ENCODE measurements at regions not wholly inside any gene's neighbourhood (a gene's known extent, or its start where the extent isn't known, plus 50 kb on each side); places are given as distances from the start of the nearest gene placed in this dataset.

DNA sequence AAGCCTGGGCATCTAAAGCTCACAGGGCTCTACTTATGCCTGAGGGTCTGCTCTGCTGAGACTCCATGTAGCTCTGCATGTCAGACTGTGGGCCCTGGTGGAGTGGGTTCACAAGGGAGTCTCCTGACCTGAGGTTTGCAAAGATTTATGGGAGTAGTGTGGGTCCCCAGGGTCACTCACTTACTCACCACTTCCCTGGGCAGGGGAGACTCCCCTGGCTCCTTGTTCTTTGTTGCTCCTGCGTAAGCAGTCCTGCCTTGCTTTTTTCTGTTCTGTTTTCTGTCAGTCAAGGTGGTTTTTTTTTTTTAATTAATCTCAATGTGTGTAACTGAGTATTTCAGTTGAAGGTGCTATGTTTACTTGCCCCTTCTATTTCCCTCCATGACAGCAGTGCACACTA, 256.6 kb downstream of the TMEM38B start:
- DNase-seq (ENCODE audit: low spot score in 2 of 2) = no peak
- peaks cover 0 to 38% (median 6%) of the 10 kb centered on the region in 4 donors for H3K9me3 ChIP-seq
- TF ChIP-seq, protein P1, sequence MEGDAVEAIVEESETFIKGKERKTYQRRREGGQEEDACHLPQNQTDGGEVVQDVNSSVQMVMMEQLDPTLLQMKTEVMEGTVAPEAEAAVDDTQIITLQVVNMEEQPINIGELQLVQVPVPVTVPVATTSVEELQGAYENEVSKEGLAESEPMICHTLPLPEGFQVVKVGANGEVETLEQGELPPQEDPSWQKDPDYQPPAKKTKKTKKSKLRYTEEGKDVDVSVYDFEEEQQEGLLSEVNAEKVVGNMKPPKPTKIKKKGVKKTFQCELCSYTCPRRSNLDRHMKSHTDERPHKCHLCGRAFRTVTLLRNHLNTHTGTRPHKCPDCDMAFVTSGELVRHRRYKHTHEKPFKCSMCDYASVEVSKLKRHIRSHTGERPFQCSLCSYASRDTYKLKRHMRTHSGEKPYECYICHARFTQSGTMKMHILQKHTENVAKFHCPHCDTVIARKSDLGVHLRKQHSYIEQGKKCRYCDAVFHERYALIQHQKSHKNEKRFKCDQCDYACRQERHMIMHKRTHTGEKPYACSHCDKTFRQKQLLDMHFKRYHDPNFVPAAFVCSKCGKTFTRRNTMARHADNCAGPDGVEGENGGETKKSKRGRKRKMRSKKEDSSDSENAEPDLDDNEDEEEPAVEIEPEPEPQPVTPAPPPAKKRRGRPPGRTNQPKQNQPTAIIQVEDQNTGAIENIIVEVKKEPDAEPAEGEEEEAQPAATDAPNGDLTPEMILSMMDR (IDR thresholded peaks at IDR 0.05) = no peak
- no peak for TF ChIP-seq EP300 (IDR thresholded peaks at IDR 0.05)
- TF ChIP-seq POLR2A (IDR thresholded peaks at IDR 0.05) = no peak
- no peak overlapping the region for H3K4me3 ChIP-seq
- no peaks in the 10 kb centered on the region for H3K4me1 ChIP-seq
- WGBS, 2 donors = 88 to 100% methylated on average over 1 of the region's 1 CpG
- no peaks in the 10 kb centered on the region for H3K36me3 ChIP-seq
- no peak overlapping the region for H3K27ac ChIP-seq
- H3K27me3 ChIP-seq = no peaks in the 10 kb centered on the region

- H3K4me1 ChIP-seq = no peaks in the 10 kb centered on the region
- H3K27me3 ChIP-seq = no peaks in the 10 kb centered on the region
- TF ChIP-seq, protein P1 (IDR thresholded peaks at IDR 0.05) = no peak
- TF ChIP-seq POLR2A (IDR thresholded peaks at IDR 0.05) (no peak), EP300 (IDR thresholded peaks at IDR 0.05) (no peak)
- no peak overlapping the region for H3K4me3 ChIP-seq
- peaks cover 0 to 17% (median 2%) of the 10 kb centered on the region in 4 donors for H3K9me3 ChIP-seq
- H3K27ac ChIP-seq = no peak overlapping the region
- no peaks in the 10 kb centered on the region for H3K36me3 ChIP-seq
- WGBS, 2 donors = 71 to 77% methylated on average over 1 of the region's 1 CpG
- no peak for DNase-seq (ENCODE audit: low spot score in 2 of 2)
These were observed 260.2 kb downstream of the TMEM38B start for GRCh38 chr9:105954517-105954916.

DNA sequence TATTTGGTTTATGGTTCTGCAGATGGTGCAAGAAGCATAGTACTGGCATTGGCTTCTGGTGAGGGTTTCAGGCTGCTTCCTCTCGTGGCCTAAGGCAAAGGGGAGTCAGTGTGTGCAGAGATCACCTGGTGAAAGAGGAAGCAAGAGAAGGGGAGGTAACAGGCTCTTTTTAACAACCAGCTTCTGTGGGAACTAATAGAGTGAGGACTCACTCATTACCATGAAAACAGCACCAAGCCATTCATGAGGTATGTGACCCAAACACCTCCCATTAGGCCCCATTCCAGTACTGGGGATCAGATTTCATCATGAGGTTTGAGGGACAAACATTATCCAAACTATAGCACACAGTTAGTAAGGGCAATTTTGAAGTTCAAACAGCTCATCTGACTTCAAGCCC, 263.5 kb downstream of the TMEM38B start:
- TF ChIP-seq EP300 (IDR thresholded peaks at IDR 0.05) (no peak), POLR2A (IDR thresholded peaks at IDR 0.05) (no peak)
- TF ChIP-seq, protein P1 (IDR thresholded peaks at IDR 0.05) = no peak
- Histone ChIP-seq H3K9me3 (no peaks in the 10 kb centered on the region), H3K27ac (no peak overlapping the region), H3K4me1 (no peaks in the 10 kb centered on the region), H3K27me3 (no peaks in the 10 kb centered on the region), H3K36me3 (no peaks in the 10 kb centered on the region), H3K4me3 (no peak overlapping the region)
- WGBS, 2 donors = 88 to 94% methylated on average over 1 of the region's 1 CpG
- DNase-seq (ENCODE audit: low spot score in 2 of 2) = no peak

GRCh38 chr9:105958587-105958986, 264.2 kb downstream of the TMEM38B start:
- Histone ChIP-seq H3K27ac (no peak overlapping the region), H3K36me3 (no peaks in the 10 kb centered on the region), H3K4me3 (no peak overlapping the region), H3K4me1 (no peaks in the 10 kb centered on the region), H3K9me3 (no peaks in the 10 kb centered on the region), H3K27me3 (no peaks in the 10 kb centered on the region)
- TF ChIP-seq, protein P1 (IDR thresholded peaks at IDR 0.05) = no peak
- TF ChIP-seq EP300 (IDR thresholded peaks at IDR 0.05) = no peak
- no peak for TF ChIP-seq POLR2A (IDR thresholded peaks at IDR 0.05)
- DNase-seq (ENCODE audit: low spot score in 2 of 2) = no peak
- WGBS, 2 donors = 70 to 72% methylated on average over 3 of the region's 3 CpGs

DNA sequence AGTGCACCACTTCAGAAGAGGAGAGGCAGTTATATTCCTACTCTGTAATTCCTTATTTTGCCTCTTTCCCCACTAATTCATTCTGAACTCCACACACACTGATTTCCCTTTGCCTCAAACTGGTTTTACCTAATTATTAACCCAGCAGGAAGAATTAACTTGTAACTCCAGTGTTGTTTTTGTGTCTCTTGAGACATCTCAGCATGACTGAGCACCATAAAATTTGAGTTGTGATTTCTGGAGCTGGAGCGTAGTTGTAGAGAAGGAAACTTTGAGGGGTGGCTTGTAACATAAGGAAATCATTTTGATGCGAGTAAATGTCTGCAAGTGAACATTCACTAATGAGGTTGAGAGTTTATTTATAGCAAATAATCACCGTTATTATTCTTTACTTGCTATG, 265.2 kb downstream of the TMEM38B start:
- no peak for TF ChIP-seq POLR2A (IDR thresholded peaks at IDR 0.05)
- no peak for TF ChIP-seq EP300 (IDR thresholded peaks at IDR 0.05)
- TF ChIP-seq, protein P1 (IDR thresholded peaks at IDR 0.05) = no peak
- Histone ChIP-seq H3K36me3 (no peaks in the 10 kb centered on the region), H3K4me1 (no peaks in the 10 kb centered on the region), H3K27me3 (no peaks in the 10 kb centered on the region), H3K27ac (no peak overlapping the region), H3K9me3 (no peaks in the 10 kb centered on the region), H3K4me3 (no peak overlapping the region)
- DNase-seq (ENCODE audit: low spot score in 2 of 2) = no peak
- WGBS, 2 donors = 26 to 47% methylated on average over 3 of the region's 3 CpGs
